HG02678 (cell line): ENCODE measurements at regions not wholly inside any gene's neighbourhood (a gene's known extent, or its start where the extent isn't known, plus 50 kb on each side); places are given as distances from the start of the nearest gene placed in this dataset.
"Not testable (repeated sequence)": the region's sequence is repeated elsewhere in the genome, so short reads cannot be mapped to it uniquely, and the experiment has no call there.

Experiments
- ATAC-seq: cut with Tn5 transposase; IDR thresholded peaks from one replicate; pipeline ENCODE4 v1.9.1; 2021; ENCODE audit warnings: mild to moderate bottlenecking, moderate library complexity; ENCODE audit not compliant: unreplicated experiment

- ATAC-seq = no peak
These were observed 371.2 kb downstream of the NFIB start for GRCh38 chr9:13942695-13943094.

- ATAC-seq = no peak
These were observed 371.7 kb downstream of the NFIB start for GRCh38 chr9:13942201-13942600.

- no peak for ATAC-seq
These were observed 372.2 kb downstream of the NFIB start for GRCh38 chr9:13941714-13942113.

GRCh38 chr9:13939701-13940490, 374.0 kb downstream of the NFIB start:
- ATAC-seq = no peak

- ATAC-seq = no peak
These were observed 374.8 kb downstream of the NFIB start for GRCh38 chr9:13939134-13939533.

GRCh38 chr9:13934416-13934815, 379.5 kb downstream of the NFIB start:
- no peak for ATAC-seq

GRCh38 chr9:13933268-13933656, 380.7 kb downstream of the NFIB start:
- ATAC-seq = no peak

GRCh38 chr9:13932528-13933267, 381.2 kb downstream of the NFIB start:
- ATAC-seq = no peak

- ATAC-seq = no peak
These were observed 384.9 kb downstream of the NFIB start for GRCh38 chr9:13929013-13929412.

GRCh38 chr9:13923381-13923780, 390.6 kb downstream of the NFIB start:
- ATAC-seq = no peak

- no peak for ATAC-seq
These were observed 393.4 kb downstream of the NFIB start for GRCh38 chr9:13920557-13920956.

GRCh38 chr9:13919401-13919800, 394.5 kb downstream of the NFIB start:
- ATAC-seq = no peak

- ATAC-seq = no peak
These were observed 396.4 kb downstream of the NFIB start for GRCh38 chr9:13917534-13917933.

GRCh38 chr9:13915591-13916301, 398.2 kb downstream of the NFIB start:
- no peak for ATAC-seq

- no peak for ATAC-seq
These were observed 398.8 kb downstream of the NFIB start for GRCh38 chr9:13915131-13915530.

GRCh38 chr9:13911473-13911872, 402.5 kb downstream of the NFIB start:
- ATAC-seq = no peak

GRCh38 chr9:13907842-13908241, 406.1 kb downstream of the NFIB start:
- ATAC-seq = not testable (repeated sequence)

GRCh38 chr9:13904746-13905145, 409.2 kb downstream of the NFIB start:
- ATAC-seq = no peak

- no peak for ATAC-seq
These were observed 409.6 kb downstream of the NFIB start for GRCh38 chr9:13904311-13904710.

- ATAC-seq = no peak
These were observed 411.5 kb downstream of the NFIB start for GRCh38 chr9:13902286-13903066.

GRCh38 chr9:13901176-13901575, 412.8 kb downstream of the NFIB start:
- ATAC-seq = no peak
